Keratinocyte (primary cell): ENCODE measurements at regions not wholly inside any gene's neighbourhood (a gene's known extent, or its start where the extent isn't known, plus 50 kb on each side); places are given as distances from the start of the nearest gene placed in this dataset.
A peak's percentile ranks its signal among the peaks of the same experiment; 100 is the strongest.

ENCODE experiments used
- DNase-seq: peaks from one replicate; pipeline ENCODE4 v3.0.0-alpha.2; 2011; ENCODE audit warnings: low read depth, missing footprints, low spot score
- FAIRE-seq: peaks from 2 replicates; lab custom pipeline; 2011; peaks lifted over from hg19 to GRCh38; lab: Jason Lieb, UNC
- H2AFZ ChIP-seq: 2 replicates; pipeline ENCODE4 v1.6.0; 2012; ENCODE audit warnings: low read length, control low read depth, inconsistent platforms; ENCODE audit not compliant: control insufficient read depth
- H3K27ac ChIP-seq: 2 replicates; pipeline ENCODE4 v1.5.1; 2011; ENCODE audit warnings: low read length; ENCODE audit not compliant: control insufficient read depth, insufficient read depth
- H3K27me3 ChIP-seq: 3 replicates; pipeline ENCODE4 v1.6.0; 2011; ENCODE audit warnings: low read length; ENCODE audit not compliant: control insufficient read depth, insufficient read depth; ENCODE audit errors: extremely low read depth
- H3K36me3 ChIP-seq, 2 experiments: 2 replicates in 1 of 2; 3 replicates in 1 of 2; pipeline ENCODE4 v1.5.1; 2011; ENCODE audit warnings: low read length in 2 of 2, mild to moderate bottlenecking in 1 of 2; ENCODE audit not compliant: control insufficient read depth in 2 of 2, insufficient read depth in 2 of 2; ENCODE audit errors: extremely low read depth in 1 of 2
- H3K4me1 ChIP-seq: 3 replicates; pipeline ENCODE4 v1.5.1; 2011; ENCODE audit warnings: low read length; ENCODE audit not compliant: control insufficient read depth, insufficient read depth; ENCODE audit errors: extremely low read depth
- H3K4me2 ChIP-seq: 3 replicates; pipeline ENCODE4 v1.6.0; 2011; ENCODE audit warnings: low read depth, low read length; ENCODE audit not compliant: control insufficient read depth, insufficient read depth; ENCODE audit errors: extremely low read depth
- H3K4me3 ChIP-seq, 3 experiments: fragments of 200-600 bp in 1 of 3; sonication (generic) in 1 of 3; 2 replicates in 2 of 3; 3 replicates in 1 of 3; pipeline ENCODE4 v1.5.1; 2011 to 2016; ENCODE audit warnings: low read length in 3 of 3, mild to moderate bottlenecking in 3 of 3, control low read depth in 2 of 3, inconsistent platforms in 1 of 3, low read depth in 1 of 3, mixed read lengths in 1 of 3, mixed run types in 1 of 3, moderate library complexity in 1 of 3; ENCODE audit not compliant: control insufficient read depth in 2 of 3, insufficient read depth in 2 of 3; ENCODE audit errors: extremely low read depth in 1 of 3
- H3K79me2 ChIP-seq: 2 replicates; pipeline ENCODE4 v1.6.0; 2012; ENCODE audit warnings: low read length; ENCODE audit not compliant: control insufficient read depth, insufficient read depth
- H3K9ac ChIP-seq: 3 replicates; pipeline ENCODE4 v1.6.0; 2011; ENCODE audit warnings: low read length; ENCODE audit not compliant: control insufficient read depth, insufficient read depth; ENCODE audit errors: extremely low read depth
- H3K9me1 ChIP-seq: 3 replicates; pipeline ENCODE4 v1.6.0; 2011; ENCODE audit warnings: low read length; ENCODE audit not compliant: control insufficient read depth, insufficient read depth; ENCODE audit errors: extremely low read depth
- H3K9me3 ChIP-seq: 2 replicates; pipeline ENCODE4 v1.5.1; 2012; ENCODE audit warnings: low read depth, low read length; ENCODE audit not compliant: control insufficient read depth
- H4K20me1 ChIP-seq: 3 replicates; pipeline ENCODE4 v1.6.0; 2011; ENCODE audit warnings: low read length; ENCODE audit not compliant: control insufficient read depth, insufficient read depth; ENCODE audit errors: extremely low read depth
- EZH2 ChIP-seq: IDR thresholded peaks from one replicate; pipeline ENCODE4 v1.6.1; 2012; ENCODE audit warnings: inconsistent platforms, mild to moderate bottlenecking, low read length, moderate library complexity
- dilution Hi-C: fragments of 300-500 bp; cut with MboI; formaldehyde crosslinking; loops from one replicate; pipeline ENCODE4 v1.7.0; 2020; ENCODE audit warnings: low sequenced_read_pairs; ENCODE audit not compliant: extremely low pct_ligation_motif_present
- TF ChIP-seq, protein P1 (sequence below), 3 experiments: IDR thresholded peaks in 1 of 3; conservative IDR thresholded peaks in 1 of 3; optimal IDR thresholded peaks in 1 of 3; 2 replicates in 2 of 3; 3 replicates in 1 of 3; pipeline versions ENCODE3 to v1.5.1; 2011; ENCODE audit warnings: low read length in 3 of 3, mild to moderate bottlenecking in 3 of 3, moderate library complexity in 2 of 3, control low read depth in 1 of 3, inconsistent platforms in 1 of 3; ENCODE audit not compliant: insufficient read depth in 2 of 3; ENCODE audit errors: extremely low read depth in 1 of 3

- dilution Hi-C loops, result no loop called here
- DNase-seq (peak; percentile 98), FAIRE-seq (peak; percentile 98)
- no peak overlapping the region for H3K4me3 ChIP-seq
- H3K9ac ChIP-seq, result no peak overlapping the region
- no peaks in the 10 kb centered on the region for H3K79me2 ChIP-seq
- no peaks in the 10 kb centered on the region for H3K9me1 ChIP-seq
- no peak for TF ChIP-seq EZH2
- TF ChIP-seq, protein P1, sequence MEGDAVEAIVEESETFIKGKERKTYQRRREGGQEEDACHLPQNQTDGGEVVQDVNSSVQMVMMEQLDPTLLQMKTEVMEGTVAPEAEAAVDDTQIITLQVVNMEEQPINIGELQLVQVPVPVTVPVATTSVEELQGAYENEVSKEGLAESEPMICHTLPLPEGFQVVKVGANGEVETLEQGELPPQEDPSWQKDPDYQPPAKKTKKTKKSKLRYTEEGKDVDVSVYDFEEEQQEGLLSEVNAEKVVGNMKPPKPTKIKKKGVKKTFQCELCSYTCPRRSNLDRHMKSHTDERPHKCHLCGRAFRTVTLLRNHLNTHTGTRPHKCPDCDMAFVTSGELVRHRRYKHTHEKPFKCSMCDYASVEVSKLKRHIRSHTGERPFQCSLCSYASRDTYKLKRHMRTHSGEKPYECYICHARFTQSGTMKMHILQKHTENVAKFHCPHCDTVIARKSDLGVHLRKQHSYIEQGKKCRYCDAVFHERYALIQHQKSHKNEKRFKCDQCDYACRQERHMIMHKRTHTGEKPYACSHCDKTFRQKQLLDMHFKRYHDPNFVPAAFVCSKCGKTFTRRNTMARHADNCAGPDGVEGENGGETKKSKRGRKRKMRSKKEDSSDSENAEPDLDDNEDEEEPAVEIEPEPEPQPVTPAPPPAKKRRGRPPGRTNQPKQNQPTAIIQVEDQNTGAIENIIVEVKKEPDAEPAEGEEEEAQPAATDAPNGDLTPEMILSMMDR (optimal IDR thresholded peaks at IDR 0.05 in 1 of 3, IDR thresholded peaks at IDR 0.05 in 1 of 3, conservative IDR thresholded peaks at IDR 0.05 in 1 of 3; ENCODE audit: extremely low read depth in 1 of 3, insufficient read depth in 2 of 3, low read length in 3 of 3), result no peak
- H3K27ac ChIP-seq, result peak overlapping the region; percentile 61
- H3K36me3 ChIP-seq, result no peaks in the 10 kb centered on the region
- H3K9me3 ChIP-seq, result no peaks in the 10 kb centered on the region
- H4K20me1 ChIP-seq, result no peaks in the 10 kb centered on the region
- no peak overlapping the region for H2AFZ ChIP-seq
- H3K27me3 ChIP-seq, result no peaks in the 10 kb centered on the region
- H3K4me2 ChIP-seq, result peak overlapping the region; percentile 70
- H3K4me1 ChIP-seq, result peaks cover 43% of the 10 kb centered on the region
Measured at GRCh38 chr4:54498661-54499111, 159.1 kb upstream of the KIT start.

DNA sequence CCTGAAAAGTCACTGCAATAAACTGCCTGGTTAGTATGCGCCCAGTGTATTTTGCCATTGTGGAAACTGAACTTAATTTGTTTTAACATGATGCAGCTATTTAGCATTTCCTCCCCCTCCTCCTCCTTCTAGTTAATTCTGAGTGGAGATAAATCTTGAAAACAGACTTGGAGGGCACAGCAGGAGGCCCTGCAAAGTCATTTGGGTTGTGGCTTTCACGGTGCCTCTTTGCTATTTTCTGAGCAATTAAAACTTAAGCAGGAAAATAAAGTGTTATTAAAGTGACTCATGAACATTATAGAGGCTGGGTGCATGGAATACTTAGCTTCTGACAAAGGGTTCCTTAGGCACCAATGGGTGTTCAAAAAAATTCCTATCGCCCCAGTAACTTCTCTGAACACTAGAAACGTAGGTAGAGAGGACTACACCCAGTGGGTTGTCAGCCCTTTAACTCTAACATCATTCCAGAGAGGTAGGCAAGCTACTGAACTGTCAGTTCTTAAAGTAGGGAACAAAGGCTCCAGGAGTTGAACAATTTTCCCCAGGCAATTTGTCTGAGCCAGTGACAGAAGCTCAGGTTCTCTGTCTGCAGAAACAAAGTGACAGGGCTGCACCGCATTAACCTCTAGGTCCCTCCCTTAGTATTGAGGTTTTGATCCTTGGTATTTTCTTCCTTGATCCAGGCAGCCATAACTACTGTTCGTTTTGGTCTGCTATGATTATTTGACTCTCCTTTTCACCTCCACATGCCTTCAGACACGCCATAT lies 158.3 kb upstream of the KIT start:
- H3K27me3 ChIP-seq, result no peaks in the 10 kb centered on the region
- H3K4me2 ChIP-seq, result peak overlapping the region; percentile 70
- H3K4me3 ChIP-seq, result peak overlapping the region in 1 of 3 experiments; percentile 39
- H3K4me1 ChIP-seq, result peaks cover 38% of the 10 kb centered on the region
- no peaks in the 10 kb centered on the region for H3K36me3 ChIP-seq
- H2AFZ ChIP-seq, result peak overlapping the region; percentile 10
- dilution Hi-C loops, result no loop called here
- DNase-seq, result peak; percentile 78
- H4K20me1 ChIP-seq, result no peaks in the 10 kb centered on the region
- no peaks in the 10 kb centered on the region for H3K9me3 ChIP-seq
- H3K27ac ChIP-seq, result peak overlapping the region; percentile 61
- no peaks in the 10 kb centered on the region for H3K79me2 ChIP-seq
- TF ChIP-seq EZH2, result no peak
- TF ChIP-seq, protein P1 (optimal IDR thresholded peaks at IDR 0.05 in 1 of 3, IDR thresholded peaks at IDR 0.05 in 1 of 3, conservative IDR thresholded peaks at IDR 0.05 in 1 of 3; ENCODE audit: extremely low read depth in 1 of 3, insufficient read depth in 2 of 3, low read length in 3 of 3), result no peak
- peak; percentile 78 for FAIRE-seq
- H3K9me1 ChIP-seq, result no peaks in the 10 kb centered on the region
- no peak overlapping the region for H3K9ac ChIP-seq
